HG03097 (cell line): ENCODE measurements at regions not wholly inside any gene's neighbourhood (a gene's known extent, or its start where the extent isn't known, plus 50 kb on each side); places are given as distances from the start of the nearest gene placed in this dataset.

Experiments used
- ATAC-seq: cut with Tn5 transposase; IDR thresholded peaks from one replicate; pipeline ENCODE4 v1.9.1; 2021; ENCODE audit not compliant: unreplicated experiment, low FRiP score

GRCh38 chr6:99091985-99092384 lies 144.2 kb upstream of the FBXL4 start:
- peak; percentile 96 for ATAC-seq

DNA sequence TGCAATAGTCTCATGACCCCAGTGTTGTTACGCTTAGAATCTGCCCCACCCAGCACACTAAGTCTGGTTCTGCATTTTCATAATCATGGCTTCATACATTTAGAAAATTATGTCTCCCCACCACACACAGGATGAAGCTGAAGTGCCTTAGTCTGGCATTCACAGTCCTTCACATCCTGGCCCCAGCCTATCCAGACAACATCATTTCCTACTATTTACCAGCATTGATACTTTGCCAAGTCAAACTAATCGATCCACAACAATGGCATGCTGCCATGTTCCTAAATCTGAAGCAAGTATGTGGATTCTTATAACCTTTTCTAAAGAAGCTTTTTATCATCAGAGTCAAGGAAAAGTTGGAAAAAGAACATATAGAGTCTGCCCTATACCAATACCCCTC lies 132.4 kb upstream of the FBXL4 start:
- no peak for ATAC-seq

DNA sequence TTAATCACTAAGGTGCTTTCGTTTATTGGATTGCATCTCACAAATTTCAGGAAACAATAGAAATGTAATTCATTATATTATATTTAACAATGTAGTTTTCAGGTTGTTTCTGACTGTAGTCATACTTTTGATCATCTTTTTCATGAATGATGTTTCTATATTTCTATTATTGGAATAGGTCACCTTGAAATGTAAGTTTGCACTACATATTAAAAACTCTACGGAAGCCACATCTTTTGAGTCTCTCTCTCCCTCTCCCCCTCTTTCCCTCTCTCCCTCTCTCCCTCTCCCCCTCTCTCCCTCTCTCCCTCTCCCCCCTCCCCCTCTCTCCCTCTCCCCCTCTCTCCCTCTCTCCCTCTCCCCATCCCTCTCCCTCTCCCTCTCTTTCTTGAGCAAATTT lies 131.3 kb upstream of the FBXL4 start:
- no peak for ATAC-seq

GRCh38 chr6:99073223-99073622 lies 125.5 kb upstream of the FBXL4 start:
- ATAC-seq, result no peak

GRCh38 chr6:99066044-99066443 lies 118.3 kb upstream of the FBXL4 start:
- no peak for ATAC-seq

DNA sequence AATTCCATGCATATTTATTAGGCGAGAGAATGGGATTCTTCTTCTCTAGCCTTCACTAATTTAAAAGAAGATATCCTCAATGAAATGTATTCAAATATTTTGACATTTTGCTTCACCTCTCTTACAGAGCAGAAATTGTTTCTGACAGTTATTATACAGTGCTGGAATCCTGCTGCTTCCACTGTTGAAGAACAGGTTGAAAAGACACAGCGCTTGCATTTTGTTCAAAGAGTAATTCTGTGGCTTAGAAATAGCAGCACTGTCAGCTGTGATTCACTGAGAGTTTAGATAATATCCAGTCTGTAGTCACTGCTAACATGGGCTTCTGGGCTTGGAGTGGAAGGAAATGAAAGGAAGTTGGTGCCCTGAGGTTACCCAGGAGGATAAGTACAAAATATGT lies 117.1 kb upstream of the FBXL4 start:
- no peak for ATAC-seq

DNA sequence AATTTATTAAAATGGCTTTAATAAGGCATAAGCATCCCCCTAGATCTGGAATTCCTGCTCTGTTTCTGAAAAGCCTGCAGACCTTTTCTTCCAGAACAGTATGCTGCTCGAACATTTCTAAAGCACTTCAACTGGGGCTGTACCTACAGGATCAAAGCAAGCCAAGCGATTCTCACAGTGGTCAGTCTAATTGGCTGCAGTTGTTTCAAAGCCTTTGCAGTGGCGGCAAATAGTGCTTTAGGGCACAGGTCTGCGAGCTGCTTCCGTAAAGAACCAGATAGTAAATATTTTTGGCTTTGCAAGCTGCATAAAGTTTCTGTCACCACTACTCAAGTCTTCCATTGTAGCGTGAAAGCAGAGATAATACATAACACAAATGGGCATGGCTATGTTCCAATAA lies 88.9 kb upstream of the FBXL4 start:
- no peak for ATAC-seq

DNA sequence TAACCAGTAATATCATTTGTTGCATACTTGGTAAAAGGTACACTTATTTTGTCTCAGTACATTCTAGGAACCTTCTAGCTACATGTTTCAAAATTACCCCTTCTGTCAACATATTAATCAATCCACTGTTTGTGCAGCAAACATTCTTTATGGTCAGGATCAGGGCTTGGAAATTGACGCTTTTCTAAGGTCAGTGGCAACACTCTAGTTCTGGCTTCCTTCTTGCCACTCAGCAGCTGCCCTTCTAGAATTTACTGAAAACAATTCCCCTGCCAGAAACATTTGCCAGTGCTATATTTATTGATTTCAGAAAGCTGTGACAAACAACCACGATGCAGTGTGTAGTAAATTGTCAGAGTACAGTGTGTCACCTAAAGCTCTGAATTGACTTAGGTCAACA lies 84.7 kb upstream of the FBXL4 start:
- no peak for ATAC-seq

- no peak for ATAC-seq
Observed at GRCh38 chr6:99031957-99032356, 84.2 kb upstream of the FBXL4 start.

GRCh38 chr6:99030915-99031314 lies 83.2 kb upstream of the FBXL4 start:
- ATAC-seq, result no peak

GRCh38 chr6:99026135-99026534 lies 78.4 kb upstream of the FBXL4 start:
- no peak for ATAC-seq

DNA sequence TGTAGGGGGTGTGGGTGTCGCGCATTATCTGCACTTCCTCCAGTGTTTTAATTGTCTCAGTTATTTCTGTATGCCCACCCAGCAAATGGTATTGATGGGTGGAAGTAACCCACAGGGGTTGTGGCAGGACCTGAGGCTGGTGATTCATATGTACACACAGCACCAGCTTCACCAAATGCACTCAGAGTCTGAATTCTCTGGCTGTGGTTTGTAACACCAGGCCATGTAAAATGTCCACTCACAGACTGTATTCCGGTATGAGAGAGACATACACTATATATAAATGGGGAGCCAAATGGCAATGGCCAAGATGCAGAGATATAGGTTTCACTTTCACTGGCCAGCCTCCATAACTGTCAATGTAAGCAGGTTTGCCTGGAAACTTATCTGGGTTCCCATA lies 76.3 kb upstream of the FBXL4 start:
- ATAC-seq, result no peak

GRCh38 chr6:99022039-99022609 lies 74.4 kb upstream of the FBXL4 start:
- ATAC-seq, result no peak

DNA sequence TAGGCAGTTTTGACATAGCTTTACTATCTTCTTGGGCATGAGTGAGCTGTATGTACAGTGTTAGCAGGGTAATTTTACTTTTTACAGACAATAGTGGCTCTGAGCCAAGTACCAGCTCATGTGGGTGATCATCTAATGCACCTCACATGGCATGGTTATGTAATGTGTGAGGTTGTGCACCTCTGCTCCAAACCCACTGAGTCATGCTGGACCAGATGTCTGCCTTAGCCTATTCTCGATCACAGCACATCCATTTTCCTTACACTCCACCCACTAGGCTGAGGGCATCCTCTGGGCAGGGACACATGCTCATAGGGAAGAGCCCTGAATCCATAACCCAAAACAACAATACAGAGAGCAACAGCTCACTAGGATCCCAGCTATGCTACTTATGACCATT lies 71.6 kb upstream of the FBXL4 start:
- no peak for ATAC-seq

- ATAC-seq, result no peak
Observed at GRCh38 chr6:99017150-99017549, 69.4 kb upstream of the FBXL4 start.

DNA sequence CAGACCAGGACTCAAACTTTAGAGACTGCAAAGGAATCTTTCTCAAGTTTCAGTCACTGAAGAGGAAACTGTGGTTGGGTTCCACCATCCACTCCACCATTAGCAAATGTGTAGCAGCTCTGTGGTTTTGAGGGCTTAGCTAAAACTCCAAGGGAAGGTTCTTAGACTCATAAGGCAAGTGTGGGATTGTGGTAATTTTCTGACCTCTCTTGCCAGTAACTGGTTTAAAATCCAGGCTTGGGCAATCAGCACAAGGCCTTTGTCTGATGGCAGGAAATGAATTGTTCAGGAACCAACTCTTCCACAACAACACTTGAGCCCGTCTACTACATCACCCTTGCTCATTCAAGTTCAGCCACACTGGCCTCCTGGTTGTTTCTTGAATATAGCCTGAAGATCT lies 68.6 kb upstream of the FBXL4 start:
- ATAC-seq, result peak; percentile 77

- no peak for ATAC-seq
Observed at GRCh38 chr6:99014061-99014460, 66.3 kb upstream of the FBXL4 start.

- no peak for ATAC-seq
Observed at GRCh38 chr6:99013661-99014060, 65.9 kb upstream of the FBXL4 start.

- no peak for ATAC-seq
Observed at GRCh38 chr6:99013145-99013544, 65.4 kb upstream of the FBXL4 start.

- no peak for ATAC-seq
Observed at GRCh38 chr6:99011151-99011550, 63.4 kb upstream of the FBXL4 start.

GRCh38 chr6:99002831-99003230 lies 55.1 kb upstream of the FBXL4 start:
- no peak for ATAC-seq

- no peak for ATAC-seq
Observed at GRCh38 chr6:98998103-98998502, 50.4 kb upstream of the FBXL4 start.
